RWPE1 (cell line): ENCODE measurements at regions not wholly inside any gene's neighbourhood (a gene's known extent, or its start where the extent isn't known, plus 50 kb on each side); places are given as distances from the start of the nearest gene placed in this dataset.

Source experiments
- CTCF ChIA-PET: fragments of 350-600 bp; sonication (Branson Sonifier 250); formaldehyde crosslinking; extraction: SDS; loops from one replicate; lab custom pipeline; 2021; lab: Yijun Ruan, JAX
- POLR2A ChIA-PET: fragments of 400-600 bp; formaldehyde crosslinking; extraction: SDS; loops from one replicate; lab custom pipeline; 2020; ENCODE audit warnings: antibody characterized with exemption; ENCODE audit not compliant: low non-redundant PET; lab: Yijun Ruan, JAX
- DNase-seq: peaks from one replicate; pipeline ENCODE4 v3.0.0; 2012; ENCODE audit warnings: low spot score
- H3K27ac ChIP-seq: fragments of 450-650 bp; 2 replicates; pipeline ENCODE4 v1.5.1; 2017
- TF ChIP-seq, protein P1 (sequence below): fragments of 450-650 bp; conservative IDR thresholded peaks from 2 replicates; pipeline ENCODE4 v1.5.1; 2017; ENCODE audit warnings: low read depth, mild to moderate bottlenecking

- H3K27ac ChIP-seq, result no peak overlapping the region
- ChIA-PET CTCF (no interaction called here), POLR2A (no interaction called here)
- no peak for DNase-seq
- TF ChIP-seq, protein P1, sequence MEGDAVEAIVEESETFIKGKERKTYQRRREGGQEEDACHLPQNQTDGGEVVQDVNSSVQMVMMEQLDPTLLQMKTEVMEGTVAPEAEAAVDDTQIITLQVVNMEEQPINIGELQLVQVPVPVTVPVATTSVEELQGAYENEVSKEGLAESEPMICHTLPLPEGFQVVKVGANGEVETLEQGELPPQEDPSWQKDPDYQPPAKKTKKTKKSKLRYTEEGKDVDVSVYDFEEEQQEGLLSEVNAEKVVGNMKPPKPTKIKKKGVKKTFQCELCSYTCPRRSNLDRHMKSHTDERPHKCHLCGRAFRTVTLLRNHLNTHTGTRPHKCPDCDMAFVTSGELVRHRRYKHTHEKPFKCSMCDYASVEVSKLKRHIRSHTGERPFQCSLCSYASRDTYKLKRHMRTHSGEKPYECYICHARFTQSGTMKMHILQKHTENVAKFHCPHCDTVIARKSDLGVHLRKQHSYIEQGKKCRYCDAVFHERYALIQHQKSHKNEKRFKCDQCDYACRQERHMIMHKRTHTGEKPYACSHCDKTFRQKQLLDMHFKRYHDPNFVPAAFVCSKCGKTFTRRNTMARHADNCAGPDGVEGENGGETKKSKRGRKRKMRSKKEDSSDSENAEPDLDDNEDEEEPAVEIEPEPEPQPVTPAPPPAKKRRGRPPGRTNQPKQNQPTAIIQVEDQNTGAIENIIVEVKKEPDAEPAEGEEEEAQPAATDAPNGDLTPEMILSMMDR, result no peak
Observed at GRCh38 chr13:99636728-99637353, 135.6 kb downstream of the TM9SF2 start.

DNA sequence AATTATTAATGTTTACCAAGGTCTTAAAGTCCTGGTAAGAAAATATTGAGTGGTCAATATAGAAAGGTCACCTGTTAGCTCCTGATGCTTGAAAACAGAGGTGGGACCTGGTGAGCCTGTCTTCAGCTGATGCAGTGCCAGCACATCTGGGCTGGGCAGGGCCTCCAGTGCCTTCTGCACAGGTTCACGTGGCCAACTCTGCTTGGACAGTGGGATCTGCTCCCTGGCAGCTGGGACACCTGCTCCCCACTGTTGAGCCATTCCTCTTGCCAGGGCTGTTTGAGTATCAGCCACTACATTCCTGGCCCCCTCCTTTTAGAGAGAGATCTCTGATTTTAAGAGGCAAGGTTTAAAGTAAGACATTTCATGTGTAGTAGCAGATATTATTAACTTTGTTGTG is 135.0 kb downstream of the TM9SF2 start:
- ChIA-PET POLR2A (no interaction called here), CTCF (no interaction called here)
- DNase-seq, result no peak
- H3K27ac ChIP-seq, result no peak overlapping the region
- TF ChIP-seq, protein P1, result no peak

- H3K27ac ChIP-seq, result no peak overlapping the region
- CTCF ChIA-PET, result no interaction called here
- POLR2A ChIA-PET, result no interaction called here
- no peak for DNase-seq
- TF ChIP-seq, protein P1, result no peak
Observed at GRCh38 chr13:99634672-99635071, 133.4 kb downstream of the TM9SF2 start.

DNA sequence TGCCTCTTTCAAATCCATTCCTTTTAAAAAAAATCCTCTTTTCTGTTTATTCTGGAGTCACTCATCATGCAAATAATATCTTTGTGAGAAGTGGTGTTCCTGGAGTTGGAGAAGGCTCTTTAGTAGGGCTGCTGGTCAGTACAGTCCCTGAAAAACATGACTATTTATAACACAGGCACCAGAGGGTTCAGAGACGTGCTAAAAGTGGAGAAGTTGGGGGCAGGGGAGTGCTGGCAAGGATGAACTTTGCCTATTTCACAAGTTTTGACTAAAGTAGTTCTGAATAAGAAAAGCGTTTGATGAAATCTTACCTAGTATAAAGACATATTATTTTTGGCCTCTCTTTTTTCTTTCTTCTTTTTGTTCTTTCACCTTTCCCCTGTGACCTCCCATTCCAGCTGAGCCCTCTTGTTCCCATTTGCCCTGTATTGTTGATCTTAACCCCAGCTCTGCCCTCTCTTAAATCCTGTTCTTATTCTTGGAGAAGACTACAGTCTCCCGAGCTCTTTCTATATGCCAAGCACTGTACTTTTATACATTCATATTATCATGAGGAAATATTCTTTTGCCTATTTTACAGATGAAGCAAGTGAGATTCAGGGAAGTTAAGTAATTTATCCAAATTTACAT is 129.1 kb downstream of the TM9SF2 start:
- TF ChIP-seq, protein P1, result no peak
- no peak overlapping the region for H3K27ac ChIP-seq
- CTCF ChIA-PET, result interaction anchor here (0.6 kb wide), 1 partner anchor 8 kb away, joined by 3 read pairs; no protein-coding TSS in a partner anchor
- POLR2A ChIA-PET, result no interaction called here
- no peak for DNase-seq

DNA sequence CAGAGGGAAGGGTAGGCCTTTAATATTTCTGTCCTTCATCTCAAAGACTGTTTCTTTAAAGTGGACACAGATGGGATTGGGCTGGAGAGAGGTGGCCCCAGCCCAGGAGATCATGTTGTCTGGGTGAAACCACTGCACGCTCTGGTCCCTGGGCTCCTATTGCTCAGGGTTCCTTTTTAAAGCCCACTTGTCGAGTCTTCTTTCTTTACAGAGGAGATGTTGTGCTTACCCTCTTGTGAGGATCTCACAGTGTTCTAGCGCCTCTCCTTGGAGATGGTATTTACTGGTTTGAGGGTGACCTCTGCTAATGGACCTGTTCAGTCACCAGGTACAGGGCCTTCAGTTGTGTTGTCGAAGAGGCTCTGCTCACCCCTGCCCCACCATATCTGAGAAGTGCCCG is 128.4 kb downstream of the TM9SF2 start:
- TF ChIP-seq, protein P1, result no peak
- ChIA-PET CTCF (interaction anchor here (0.7 kb wide), 1 partner anchor 594 kb away, joined by 3 read pairs; no protein-coding TSS in a partner anchor), POLR2A (no interaction called here)
- no peak overlapping the region for H3K27ac ChIP-seq
- no peak for DNase-seq

DNA sequence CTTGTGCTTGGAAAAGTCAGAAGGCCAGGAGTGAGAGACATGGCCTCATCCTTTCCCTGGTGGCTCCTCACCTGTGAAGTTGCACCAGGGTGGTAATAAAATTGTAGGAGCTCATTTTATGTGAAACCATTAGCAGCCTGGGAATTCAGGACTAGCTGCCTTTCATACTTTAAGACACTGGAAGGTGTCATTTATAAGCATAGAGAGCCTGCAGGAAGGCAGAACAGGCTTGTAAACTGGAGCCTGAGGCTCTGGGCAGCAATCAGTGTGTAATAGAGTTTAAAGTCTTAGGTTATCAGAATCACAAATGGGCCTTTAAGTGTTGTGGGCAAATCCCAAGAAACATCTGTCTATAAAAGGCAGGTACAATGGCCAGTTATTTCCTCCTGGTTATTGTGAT is 127.2 kb downstream of the TM9SF2 start:
- TF ChIP-seq, protein P1, result no peak
- CTCF ChIA-PET, result no interaction called here
- POLR2A ChIA-PET, result no interaction called here
- no peak overlapping the region for H3K27ac ChIP-seq
- no peak for DNase-seq
